HepG2 (cell line): ENCODE measurements at regions not wholly inside any gene's neighbourhood (a gene's known extent, or its start where the extent isn't known, plus 50 kb on each side); places are given as distances from the start of the nearest gene placed in this dataset.

ENCODE experiments used
- ATAC-seq: fragments of 200-7000 bp; cut with Tn5 transposase; 3 replicates; pipeline ENCODE4 v1.9.1; 2020; ENCODE audit warnings: mild to moderate bottlenecking, moderate library complexity
- BruUV-seq: library from RNA; stranded (reverse); fragments of 400-500 nt; replicated peaks from 2 replicates; lab custom pipeline; 2021; lab: Mats Ljungman, UMichigan
- CTCF ChIA-PET: fragments of 300-600 bp; formaldehyde crosslinking; extraction: SDS; loops from one replicate; lab custom pipeline; 2021; ENCODE audit warnings: low total read pairs, inconsistent platforms, low intra/inter-chr PET ratio; lab: Yijun Ruan, JAX
- POLR2A ChIA-PET: fragments of 350-600 bp; sonication (Branson Sonifier 250); formaldehyde crosslinking; loops from one replicate; lab custom pipeline; 2020; ENCODE audit warnings: antibody characterized with exemption, inconsistent platforms; lab: Yijun Ruan, JAX
- DNase-seq: peaks from one replicate; pipeline ENCODE4 v3.0.0-alpha.2; 2015; ENCODE audit warnings: low spot score
- FAIRE-seq: peaks from 3 replicates; lab custom pipeline; 2011; peaks lifted over from hg19 to GRCh38; lab: Jason Lieb, UNC
- H2AFZ ChIP-seq: one replicate; pipeline ENCODE4 v1.6.1; 2011; ENCODE audit warnings: low read length, inconsistent platforms
- H3K27ac ChIP-seq: fragments of 300-600 bp; 3 replicates; pipeline ENCODE4 v1.8.0; 2011; ENCODE audit warnings: mixed run types, mild to moderate bottlenecking, mixed read lengths, low read length, inconsistent platforms; ENCODE audit not compliant: insufficient read depth; ENCODE audit errors: extremely low read length
- H3K27me3 ChIP-seq, 2 experiments: fragments of 200-600 bp in 1 of 2; 2 replicates in 1 of 2; 3 replicates in 1 of 2; pipeline versions ENCODE4 v1.6.0 to v1.8.0; 2011; ENCODE audit warnings: low read length in 2 of 2, mild to moderate bottlenecking in 2 of 2, moderate library complexity in 2 of 2, inconsistent platforms in 1 of 2; ENCODE audit not compliant: insufficient read depth in 2 of 2, control insufficient read depth in 1 of 2
- H3K36me3 ChIP-seq, 2 experiments: fragments of 200-600 bp in 1 of 2; replicated peaks in 1 of 2; 2 replicates in 1 of 2; 3 replicates in 1 of 2; pipeline versions ENCODE4 v1.5.1 to v1.8.0; 2011; ENCODE audit warnings: low read length in 2 of 2, inconsistent platforms in 1 of 2; ENCODE audit not compliant: insufficient read depth in 2 of 2, control insufficient read depth in 1 of 2
- H3K4me1 ChIP-seq: 2 replicates; pipeline ENCODE4 v1.5.1; 2012; ENCODE audit warnings: low read length, inconsistent platforms; ENCODE audit not compliant: insufficient read depth
- H3K4me2 ChIP-seq: 2 replicates; pipeline ENCODE4 v1.6.0; 2011; ENCODE audit warnings: low read depth, low read length, inconsistent platforms
- H3K4me3 ChIP-seq, 3 experiments: fragments of 200-600 bp in 1 of 3; sonication (generic), shearing (Covaris generic) in 1 of 3; replicated peaks in 1 of 3; 2 replicates each; pipeline ENCODE4 v1.5.1; 2011 to 2016; ENCODE audit warnings: low read length in 3 of 3, inconsistent platforms in 2 of 3, low read depth in 2 of 3, mild to moderate bottlenecking in 2 of 3, control low read depth in 1 of 3, mixed read lengths in 1 of 3; ENCODE audit not compliant: insufficient read depth in 1 of 3
- H3K79me2 ChIP-seq: one replicate; pipeline ENCODE4 v1.6.1; 2011; ENCODE audit warnings: low read length, inconsistent platforms; ENCODE audit not compliant: insufficient read depth
- H3K9ac ChIP-seq: 2 replicates; pipeline ENCODE4 v1.6.0; 2011; ENCODE audit warnings: mild to moderate bottlenecking, low read depth, low read length, inconsistent platforms; ENCODE audit not compliant: insufficient read depth
- H3K9me3 ChIP-seq: 2 replicates; pipeline ENCODE4 v1.5.1; 2012; ENCODE audit warnings: mild to moderate bottlenecking, low read length
- H4K20me1 ChIP-seq: 2 replicates; pipeline ENCODE4 v1.6.0; 2011; ENCODE audit warnings: inconsistent platforms, mild to moderate bottlenecking, low read length, moderate library complexity; ENCODE audit not compliant: insufficient read depth
- CEBPG ChIP-seq: IDR thresholded peaks from 2 replicates; pipeline ENCODE4 v1.6.1; 2016
- CENPT ChIP-seq: sonication (generic); formaldehyde crosslinking; IDR thresholded peaks from 2 replicates; pipeline ENCODE4 v1.8.0; 2022; ENCODE audit warnings: low read depth, mild to moderate bottlenecking, moderate library complexity, missing genetic modification reagents
- ZMYM4 ChIP-seq: sonication (generic); formaldehyde crosslinking; IDR thresholded peaks from 2 replicates; pipeline ENCODE4 v1.8.1; 2023; ENCODE audit warnings: mild to moderate bottlenecking, missing genetic modification reagents
- ZNF264 ChIP-seq: sonication (generic); formaldehyde crosslinking; IDR thresholded peaks from 2 replicates; pipeline ENCODE4 v1.4.0; 2020; ENCODE audit warnings: missing genetic modification reagents
- WGBS: methylation state at CpG from one replicate; pipeline ENCODE4 v1.1.6; 2017; ENCODE audit warnings: low lambda C conversion rate; 5-methylcytosine and 5-hydroxymethylcytosine counted together
- in situ Hi-C: cut with HindIII; loops from 2 replicates; pipeline ENCODE4 v1.10.0; 2017; ENCODE audit warnings: low pct_unique_long_range_greater_than_20kb; ENCODE audit not compliant: extremely low pct_ligation_motif_present
- intact Hi-C: fragments of 100-400 bp; cut with micrococcal nuclease; formaldehyde crosslinking; loops from one replicate; pipeline ENCODE4 v1.10.0; 2022; ENCODE audit not compliant: unreplicated experiment
- TF ChIP-seq, protein P1 (sequence below): sonication (generic); formaldehyde crosslinking; IDR thresholded peaks from 2 replicates; pipeline ENCODE4 v1.5.0; 2020; ENCODE audit warnings: mild to moderate bottlenecking, missing genetic modification reagents
- TF ChIP-seq, protein P2 (sequence below): IDR thresholded peaks from 2 replicates; pipeline ENCODE4 v1.6.1; 2016

DNA sequence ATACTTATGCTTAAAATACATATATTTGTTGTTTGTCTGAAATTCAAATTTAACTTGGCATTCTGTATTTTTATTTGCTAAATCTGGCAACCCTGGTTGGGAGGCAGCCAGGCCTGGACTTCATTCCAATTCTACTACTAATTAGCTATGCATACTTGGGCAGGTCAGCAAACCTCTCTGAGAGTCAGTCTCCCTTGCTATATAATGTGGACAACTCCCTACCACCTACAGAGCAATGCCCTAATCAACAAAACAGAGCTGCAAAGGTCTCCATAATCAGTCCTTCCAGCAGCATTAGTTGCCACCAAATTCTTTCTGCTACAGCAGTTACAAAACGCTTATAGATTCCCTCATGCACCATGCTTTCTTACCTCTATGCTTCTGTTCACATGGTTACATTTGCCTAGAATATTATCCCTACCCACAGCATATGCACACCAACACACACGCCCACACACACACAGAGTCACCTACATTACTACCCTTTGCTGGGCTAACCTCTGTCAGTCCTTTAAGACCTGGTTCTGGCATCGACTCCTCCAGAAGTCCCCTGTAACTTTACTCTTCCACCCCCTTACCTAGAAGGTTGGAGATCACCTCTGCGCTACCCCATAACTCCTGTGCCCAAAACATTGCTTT, 188.7 kb downstream of the FGFR2 start:
- peaks cover 7% of the 10 kb centered on the region; the same call in 1 of the 2 replicates for H3K4me1 ChIP-seq
- H3K9ac ChIP-seq: no peak overlapping the region
- WGBS: 27% methylated on average over 4 of the region's 4 CpGs
- ChIA-PET POLR2A (no interaction called here), CTCF (no interaction called here)
- H4K20me1 ChIP-seq: no peaks in the 10 kb centered on the region
- H2AFZ ChIP-seq: no peak overlapping the region
- no peaks in the 10 kb centered on the region for H3K79me2 ChIP-seq
- H3K27me3 ChIP-seq: peaks cover 0 to 2% of the 10 kb centered on the region in 2 experiments; a peak in 2 of 5 replicates
- intact Hi-C loops: no loop called here
- H3K4me3 ChIP-seq: no peak overlapping the region
- TF ChIP-seq, protein P1, sequence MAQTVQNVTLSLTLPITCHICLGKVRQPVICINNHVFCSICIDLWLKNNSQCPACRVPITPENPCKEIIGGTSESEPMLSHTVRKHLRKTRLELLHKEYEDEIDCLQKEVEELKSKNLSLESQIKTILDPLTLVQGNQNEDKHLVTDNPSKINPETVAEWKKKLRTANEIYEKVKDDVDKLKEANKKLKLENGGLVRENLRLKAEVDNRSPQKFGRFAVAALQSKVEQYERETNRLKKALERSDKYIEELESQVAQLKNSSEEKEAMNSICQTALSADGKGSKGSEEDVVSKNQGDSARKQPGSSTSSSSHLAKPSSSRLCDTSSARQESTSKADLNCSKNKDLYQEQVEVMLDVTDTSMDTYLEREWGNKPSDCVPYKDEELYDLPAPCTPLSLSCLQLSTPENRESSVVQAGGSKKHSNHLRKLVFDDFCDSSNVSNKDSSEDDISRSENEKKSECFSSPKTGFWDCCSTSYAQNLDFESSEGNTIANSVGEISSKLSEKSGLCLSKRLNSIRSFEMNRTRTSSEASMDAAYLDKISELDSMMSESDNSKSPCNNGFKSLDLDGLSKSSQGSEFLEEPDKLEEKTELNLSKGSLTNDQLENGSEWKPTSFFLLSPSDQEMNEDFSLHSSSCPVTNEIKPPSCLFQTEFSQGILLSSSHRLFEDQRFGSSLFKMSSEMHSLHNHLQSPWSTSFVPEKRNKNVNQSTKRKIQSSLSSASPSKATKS (CRISPR knock-in tag): no peak
- TF ChIP-seq ZMYM4 (CRISPR knock-in tag) (no peak), ZNF264 (CRISPR knock-in tag) (no peak), CENPT (CRISPR knock-in tag) (no peak), CEBPG (CRISPR knock-in tag) (no peak)
- TF ChIP-seq, protein P2, sequence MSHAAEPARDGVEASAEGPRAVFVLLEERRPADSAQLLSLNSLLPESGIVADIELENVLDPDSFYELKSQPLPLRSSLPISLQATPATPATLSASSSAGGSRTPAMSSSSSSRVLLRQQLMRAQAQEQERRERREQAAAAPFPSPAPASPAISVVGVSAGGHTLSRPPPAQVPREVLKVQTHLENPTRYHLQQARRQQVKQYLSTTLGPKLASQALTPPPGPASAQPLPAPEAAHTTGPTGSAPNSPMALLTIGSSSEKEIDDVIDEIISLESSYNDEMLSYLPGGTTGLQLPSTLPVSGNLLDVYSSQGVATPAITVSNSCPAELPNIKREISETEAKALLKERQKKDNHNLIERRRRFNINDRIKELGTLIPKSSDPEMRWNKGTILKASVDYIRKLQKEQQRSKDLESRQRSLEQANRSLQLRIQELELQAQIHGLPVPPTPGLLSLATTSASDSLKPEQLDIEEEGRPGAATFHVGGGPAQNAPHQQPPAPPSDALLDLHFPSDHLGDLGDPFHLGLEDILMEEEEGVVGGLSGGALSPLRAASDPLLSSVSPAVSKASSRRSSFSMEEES (CRISPR knock-in tag): no peak
- no peak overlapping the region for H3K27ac ChIP-seq
- no TSS peak for BruUV-seq
- no peak overlapping the region for H3K4me2 ChIP-seq
- H3K36me3 ChIP-seq: no peaks in the 10 kb centered on the region
- FAIRE-seq (no peak), DNase-seq (no peak), ATAC-seq (no peak)
- H3K9me3 ChIP-seq: no peaks in the 10 kb centered on the region
- in situ Hi-C loops: no loop called here
